Loucy (cell line): ENCODE measurements at regions not wholly inside any gene's neighbourhood (a gene's known extent, or its start where the extent isn't known, plus 50 kb on each side); places are given as distances from the start of the nearest gene placed in this dataset.

Experiments used
- H2AFZ ChIP-seq: fragments of 200-600 bp; sonication (generic); 2 replicates; pipeline ENCODE4 v1.6.0; 2016; ENCODE audit warnings: antibody characterized with exemption, mild to moderate bottlenecking, low read length, moderate library complexity
- H3F3A ChIP-seq: fragments of 200-600 bp; 2 replicates; pipeline ENCODE4 v1.6.0; 2016; ENCODE audit warnings: antibody characterized with exemption, low read depth, mild to moderate bottlenecking
- H3K27me3 ChIP-seq: fragments of 200-600 bp; sonication (generic); 2 replicates; pipeline ENCODE4 v1.6.1; 2014; ENCODE audit warnings: low read length, mild to moderate bottlenecking; ENCODE audit not compliant: insufficient read depth, poor library complexity, severe bottlenecking
- H3K36me3 ChIP-seq: fragments of 200-600 bp; sonication (generic); 2 replicates; pipeline ENCODE4 v1.6.1; 2016; ENCODE audit warnings: low read length; ENCODE audit not compliant: insufficient read depth
- H3K4me1 ChIP-seq: fragments of 200-600 bp; sonication (generic); 2 replicates; pipeline ENCODE4 v1.5.1; 2014; ENCODE audit warnings: low read length, mild to moderate bottlenecking; ENCODE audit not compliant: insufficient read depth, poor library complexity, severe bottlenecking
- H3K4me2 ChIP-seq: fragments of 200-600 bp; sonication (generic); 2 replicates; pipeline ENCODE4 v1.6.0; 2014; ENCODE audit warnings: antibody characterized with exemption, low read length, low read depth, mild to moderate bottlenecking; ENCODE audit not compliant: poor library complexity, severe bottlenecking
- H3K4me3 ChIP-seq: fragments of 200-600 bp; sonication (generic); 2 replicates; pipeline ENCODE4 v1.5.1; 2014; ENCODE audit warnings: low read length, mild to moderate bottlenecking, mixed read lengths; ENCODE audit not compliant: poor library complexity, severe bottlenecking
- H3K79me2 ChIP-seq: fragments of 200-600 bp; sonication (generic); 2 replicates; pipeline ENCODE4 v1.6.1; 2014; ENCODE audit warnings: low read length; ENCODE audit not compliant: insufficient read depth
- H3K9ac ChIP-seq: fragments of 200-600 bp; sonication (generic); 2 replicates; pipeline ENCODE4 v1.6.0; 2014; ENCODE audit warnings: mild to moderate bottlenecking, low read depth, low read length, moderate library complexity; ENCODE audit not compliant: poor library complexity, severe bottlenecking
- H3K9me2 ChIP-seq: fragments of 200-600 bp; sonication (generic); replicated peaks from 2 replicates; pipeline ENCODE4 v1.6.1; 2016; ENCODE audit warnings: low read depth, low read length, mixed read lengths
- H3K9me3 ChIP-seq: fragments of 200-600 bp; sonication (generic); 2 replicates; pipeline ENCODE4 v1.6.1; 2014; ENCODE audit warnings: mild to moderate bottlenecking, antibody characterized with exemption, low read length, low read depth; ENCODE audit not compliant: insufficient read depth
- H4K20me1 ChIP-seq: fragments of 200-600 bp; sonication (generic); 2 replicates; pipeline ENCODE4 v1.6.0; 2014; ENCODE audit warnings: antibody characterized with exemption, low read length, mild to moderate bottlenecking; ENCODE audit not compliant: insufficient read depth, poor library complexity, severe bottlenecking
- CTCF ChIP-seq: fragments of 200-600 bp; sonication (generic); conservative IDR thresholded peaks from 2 replicates; pipeline ENCODE4 v1.5.1; 2014; ENCODE audit warnings: mild to moderate bottlenecking, antibody characterized with exemption, low read length
- EZH2phosphoT487 ChIP-seq: fragments of 200-600 bp; IDR thresholded peaks from 2 replicates; pipeline ENCODE4 v1.6.1; 2018; ENCODE audit warnings: antibody characterized with exemption, mild to moderate bottlenecking, moderate library complexity, borderline replicate concordance

GRCh38 chr6:49370518-49370917, 92.5 kb downstream of the MMUT start:
- TF ChIP-seq CTCF = no peak
- no peak for TF ChIP-seq EZH2phosphoT487
- Histone ChIP-seq H3K9me2 (no peaks in the 10 kb centered on the region), H2AFZ (no peak overlapping the region), H3K4me1 (peaks cover 4% of the 10 kb centered on the region), H3K27me3 (no peaks in the 10 kb centered on the region), H3K9me3 (peaks cover 12% of the 10 kb centered on the region; the same call in 1 of the 2 replicates), H3K9ac (no peak overlapping the region), H3F3A (no peaks in the 10 kb centered on the region), H3K79me2 (no peaks in the 10 kb centered on the region), H4K20me1 (no peaks in the 10 kb centered on the region), H3K4me3 (no peak overlapping the region), H3K4me2 (no peak overlapping the region), H3K36me3 (no peaks in the 10 kb centered on the region)

DNA sequence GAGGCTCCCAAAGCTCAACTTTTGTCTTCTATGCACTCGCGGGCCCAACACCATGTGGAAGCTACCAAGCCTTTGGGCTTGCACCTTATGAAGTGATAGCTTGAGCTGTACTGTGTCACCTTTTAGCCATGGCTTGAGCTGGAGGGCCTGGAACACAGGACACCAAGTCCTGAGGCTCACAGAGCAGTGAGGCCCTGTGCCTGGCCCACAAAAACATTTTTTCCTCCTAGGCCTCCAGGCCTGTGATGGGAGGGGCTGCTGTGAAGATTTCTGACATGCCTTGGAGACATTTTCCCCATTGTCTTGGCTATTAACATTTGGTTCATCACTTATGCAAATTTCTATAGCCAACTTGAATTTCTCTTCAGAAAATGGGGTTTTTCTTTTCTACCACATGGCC, 96.5 kb downstream of the MMUT start:
- Histone ChIP-seq H3K4me1 (peaks cover 4% of the 10 kb centered on the region), H2AFZ (no peak overlapping the region), H3K79me2 (no peaks in the 10 kb centered on the region), H3K9ac (no peak overlapping the region), H4K20me1 (no peaks in the 10 kb centered on the region), H3K27me3 (no peaks in the 10 kb centered on the region), H3F3A (no peaks in the 10 kb centered on the region), H3K4me2 (no peak overlapping the region), H3K36me3 (no peaks in the 10 kb centered on the region), H3K9me2 (no peaks in the 10 kb centered on the region), H3K4me3 (no peak overlapping the region), H3K9me3 (peaks cover 12% of the 10 kb centered on the region; the same call in 1 of the 2 replicates)
- no peak for TF ChIP-seq EZH2phosphoT487

DNA sequence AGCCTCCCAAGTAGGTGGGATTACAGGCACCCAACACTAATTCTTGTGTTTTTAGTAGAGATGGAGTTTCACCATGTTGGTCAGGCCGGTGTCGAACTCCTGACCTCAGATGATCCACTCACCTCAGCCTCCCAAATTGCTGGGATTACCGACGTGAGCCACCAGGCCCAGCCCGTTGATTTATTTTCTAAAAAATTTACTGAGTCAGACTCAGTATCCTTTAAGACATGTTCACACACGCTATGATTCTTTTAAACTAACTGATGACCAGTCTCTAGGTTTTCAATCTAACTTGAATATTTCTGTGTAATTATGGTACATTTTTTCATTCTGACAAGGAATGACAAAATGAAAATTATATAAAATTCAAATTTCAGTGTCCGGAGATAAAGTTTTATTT, 114.5 kb downstream of the MMUT start:
- Histone ChIP-seq H3F3A (no peaks in the 10 kb centered on the region), H3K27me3 (no peaks in the 10 kb centered on the region), H3K4me1 (no peaks in the 10 kb centered on the region), H3K9me3 (no peaks in the 10 kb centered on the region), H3K79me2 (no peaks in the 10 kb centered on the region), H2AFZ (no peak overlapping the region), H3K9me2 (no peaks in the 10 kb centered on the region), H4K20me1 (no peaks in the 10 kb centered on the region), H3K36me3 (no peaks in the 10 kb centered on the region), H3K4me3 (no peak overlapping the region), H3K4me2 (no peak overlapping the region), H3K9ac (no peak overlapping the region)
- TF ChIP-seq EZH2phosphoT487 (no peak), CTCF (no peak)

GRCh38 chr6:49342410-49342809, 120.6 kb downstream of the MMUT start:
- Histone ChIP-seq H3K27me3 (no peaks in the 10 kb centered on the region), H3K9me3 (no peaks in the 10 kb centered on the region), H3K36me3 (no peaks in the 10 kb centered on the region), H3K9ac (no peak overlapping the region), H3K79me2 (no peaks in the 10 kb centered on the region), H3K4me1 (peaks cover 6% of the 10 kb centered on the region), H2AFZ (no peak overlapping the region), H3F3A (no peaks in the 10 kb centered on the region), H3K4me3 (no peak overlapping the region), H3K9me2 (no peaks in the 10 kb centered on the region), H3K4me2 (no peak overlapping the region), H4K20me1 (no peaks in the 10 kb centered on the region)
- TF ChIP-seq CTCF (no peak), EZH2phosphoT487 (no peak)
